ENCODE measurements at regions not wholly inside any gene's neighbourhood (a gene's known extent, or its start where the extent isn't known, plus 50 kb on each side); places are given as distances from the start of the nearest gene placed in this dataset.

GRCh38 chr1:25047506-25048240 lies 117.6 kb upstream of the RUNX3 start:
- no peak for ATAC-seq
- intact Hi-C loops (cut with DNase I; ENCODE audit: low total_unique reads): no loop called here

DNA sequence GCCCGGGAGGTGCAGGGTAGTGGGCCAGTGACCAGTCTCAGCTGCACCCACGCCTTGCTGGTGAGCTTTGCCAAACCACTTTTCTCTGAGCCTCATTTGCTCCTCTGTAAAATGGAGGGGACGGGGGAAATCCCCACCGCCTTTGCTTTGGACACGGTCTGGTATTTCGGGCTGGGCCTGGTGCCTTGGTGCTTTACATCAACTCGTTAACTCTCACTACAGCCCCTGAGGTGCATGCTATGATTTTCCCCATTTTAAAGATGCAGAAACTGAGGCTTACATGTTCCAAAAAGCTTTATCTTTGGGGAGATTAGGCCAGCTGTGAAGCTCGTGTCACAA lies 116.1 kb upstream of the RUNX3 start:
- Histone ChIP-seq H3K27ac (no peak overlapping the region), H3K36me3 (no peaks in the 10 kb centered on the region), H3K9me3 (no peaks in the 10 kb centered on the region), H3K4me1 (peaks cover 15% of the 10 kb centered on the region in 2 donors), H3K4me3 (no peak overlapping the region), H3K27me3 (no peaks in the 10 kb centered on the region)
- intact Hi-C loops (cut with DNase I; ENCODE audit: low total_unique reads) (no loop called here), in situ Hi-C loops (cut with MboI; ENCODE audit: low sequenced_read_pairs in 4 of 4) (no loop called here)
- TF ChIP-seq CTCF (IDR thresholded peaks at IDR 0.05 in 4 of 5, conservative IDR thresholded peaks at IDR 0.05 in 1 of 5) (no peak), POLR2A (IDR thresholded peaks at IDR 0.05) (no peak)
- ATAC-seq: no peak
- DNase-seq: no peak

More at GRCh38 chr1:25047506-25048240, 117.6 kb upstream of the RUNX3 start:
- no peak overlapping the region for H3K4me3 ChIP-seq
- in situ Hi-C loops (cut with MboI; ENCODE audit: low sequenced_read_pairs in 4 of 4): no loop called here
- TF ChIP-seq POLR2A (IDR thresholded peaks at IDR 0.05) (no peak), CTCF (IDR thresholded peaks at IDR 0.05 in 4 of 5, conservative IDR thresholded peaks at IDR 0.05 in 1 of 5) (no peak)
- H3K9me3 ChIP-seq: no peaks in the 10 kb centered on the region
- DNase-seq: no peak
- no peak overlapping the region for H3K27ac ChIP-seq
- peaks cover 15% of the 10 kb centered on the region in 2 donors for H3K4me1 ChIP-seq
- no peaks in the 10 kb centered on the region for H3K36me3 ChIP-seq
- no peaks in the 10 kb centered on the region for H3K27me3 ChIP-seq

DNA sequence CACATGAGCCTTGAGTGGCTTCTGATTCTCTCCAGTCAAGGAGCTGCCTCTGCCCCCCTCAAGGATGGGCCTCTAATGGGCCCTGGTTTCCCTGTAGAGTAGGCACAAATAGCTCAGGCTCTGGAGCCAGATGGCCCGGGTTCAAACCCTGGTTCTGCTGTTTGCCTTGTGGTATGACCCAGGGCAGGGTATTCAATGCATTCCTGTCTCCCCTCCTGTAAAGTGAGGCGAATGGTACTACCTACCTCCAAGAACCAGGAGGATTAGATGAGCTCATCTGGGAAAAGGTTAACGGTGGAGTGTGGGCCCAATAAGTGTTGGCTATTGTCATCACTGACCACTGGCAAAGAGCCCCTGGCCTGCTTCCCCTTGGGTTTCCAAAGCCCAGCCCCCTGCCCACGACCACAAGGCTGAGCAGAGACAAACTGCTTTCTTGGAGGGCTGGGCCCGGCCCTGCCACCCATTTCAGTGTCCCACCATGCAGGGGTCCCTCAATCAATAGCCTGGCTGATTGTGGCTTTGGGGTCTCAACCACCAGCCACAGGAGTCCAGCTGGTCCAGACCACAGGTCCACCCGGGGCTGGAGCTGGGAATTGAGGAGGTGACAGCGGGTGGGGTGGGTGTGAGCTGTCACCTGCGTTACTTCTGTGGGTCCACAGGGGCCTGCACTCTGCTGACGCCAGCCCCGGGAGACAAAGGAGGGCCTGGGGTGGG lies 115.6 kb upstream of the RUNX3 start:
- Histone ChIP-seq H3K36me3 (no peaks in the 10 kb centered on the region), H3K4me3 (no peak overlapping the region), H3K9me3 (no peaks in the 10 kb centered on the region), H3K27me3 (no peaks in the 10 kb centered on the region), H3K4me1 (peaks cover 15% of the 10 kb centered on the region in 2 donors), H3K27ac (no peak overlapping the region)
- ATAC-seq: no peak
- no peak for DNase-seq
- intact Hi-C loops (cut with DNase I; ENCODE audit: low total_unique reads) (no loop called here), in situ Hi-C loops (cut with MboI; ENCODE audit: low sequenced_read_pairs in 4 of 4) (no loop called here)
- no peak for TF ChIP-seq CTCF (IDR thresholded peaks at IDR 0.05 in 4 of 5, conservative IDR thresholded peaks at IDR 0.05 in 1 of 5)
- no peak for TF ChIP-seq POLR2A (IDR thresholded peaks at IDR 0.05)

- no peak overlapping the region for H3K27ac ChIP-seq
- DNase-seq (no peak), ATAC-seq (no peak)
- intact Hi-C loops (cut with DNase I; ENCODE audit: low total_unique reads): no loop called here
- no peak overlapping the region for H3K4me3 ChIP-seq
- no peaks in the 10 kb centered on the region for H3K4me1 ChIP-seq
- TF ChIP-seq POLR2A (IDR thresholded peaks at IDR 0.05) (no peak), CTCF (IDR thresholded peaks at IDR 0.05 in 4 of 5, conservative IDR thresholded peaks at IDR 0.05 in 1 of 5) (no peak)
- in situ Hi-C loops (cut with MboI; ENCODE audit: low sequenced_read_pairs in 4 of 4): no loop called here
- H3K36me3 ChIP-seq: no peaks in the 10 kb centered on the region
- H3K27me3 ChIP-seq: no peaks in the 10 kb centered on the region
- H3K9me3 ChIP-seq: no peaks in the 10 kb centered on the region
These were observed 113.1 kb upstream of the RUNX3 start for GRCh38 chr1:25043228-25043580.
